Small intestine (tissue), 7 donors: ENCODE measurements at regions not wholly inside any gene's neighbourhood (a gene's known extent, or its start where the extent isn't known, plus 50 kb on each side); places are given as distances from the start of the nearest gene placed in this dataset.

ENCODE experiments used
- DNase-seq, 2 donors: peaks; one replicate each; pipeline versions ENCODE4 v3.0.0 to v3.0.0-alpha.2; 2013
- FAIRE-seq: peaks from 2 replicates; lab custom pipeline; 2012; peaks lifted over from hg19 to GRCh38; lab: Jason Lieb, UNC
- H3K27ac ChIP-seq, 3 donors: one replicate each; pipeline ENCODE4 v1.5.1; 2013; ENCODE audit warnings: low read length in 2 of 3, mild to moderate bottlenecking in 2 of 3, control low read depth in 1 of 3, inconsistent platforms in 1 of 3, low read depth in 1 of 3, moderate library complexity in 1 of 3
- H3K27me3 ChIP-seq, 3 donors: one replicate each; pipeline ENCODE4 v1.6.1; 2013; ENCODE audit warnings: low read length in 3 of 3, inconsistent platforms in 1 of 3; ENCODE audit not compliant: control insufficient read depth in 3 of 3, insufficient read depth in 3 of 3
- H3K36me3 ChIP-seq, 3 donors: one replicate each; pipeline ENCODE4 v1.6.1; 2013; ENCODE audit warnings: low read length in 3 of 3, inconsistent platforms in 1 of 3, low read depth in 1 of 3, mild to moderate bottlenecking in 1 of 3, moderate library complexity in 1 of 3; ENCODE audit not compliant: control insufficient read depth in 3 of 3, insufficient read depth in 2 of 3
- H3K4me1 ChIP-seq, 3 donors: one replicate each; pipeline ENCODE4 v1.6.1; 2013; ENCODE audit warnings: low read length in 2 of 3, inconsistent platforms in 1 of 3, low read depth in 1 of 3, mild to moderate bottlenecking in 1 of 3, moderate library complexity in 1 of 3; ENCODE audit not compliant: control insufficient read depth in 3 of 3, insufficient read depth in 2 of 3
- H3K4me3 ChIP-seq, 3 donors: one replicate each; pipeline ENCODE4 v1.5.1; 2013; ENCODE audit warnings: low read length in 3 of 3, control low read depth in 1 of 3, inconsistent platforms in 1 of 3, low read depth in 1 of 3, mild to moderate bottlenecking in 1 of 3, moderate library complexity in 1 of 3
- H3K9me3 ChIP-seq, 2 donors: one replicate each; pipeline ENCODE4 v1.6.1; 2013; ENCODE audit warnings: low read depth in 1 of 2, low read length in 1 of 2; ENCODE audit not compliant: control insufficient read depth in 2 of 2, insufficient read depth in 1 of 2
- WGBS, 3 donors: extraction: QIAGEN DNeasy Blood & Tissue Kit; methylation state at CpG; one replicate each; pipeline ENCODE4 v1.1.7; 2013; 5-methylcytosine and 5-hydroxymethylcytosine counted together
- donor health status: healthy with polysubstance abuse.
- donor health status: control.
- donor health status: control.
- donor health status: Bipolar disorder and iron deficiency.
- donor health status: healthy.

DNA sequence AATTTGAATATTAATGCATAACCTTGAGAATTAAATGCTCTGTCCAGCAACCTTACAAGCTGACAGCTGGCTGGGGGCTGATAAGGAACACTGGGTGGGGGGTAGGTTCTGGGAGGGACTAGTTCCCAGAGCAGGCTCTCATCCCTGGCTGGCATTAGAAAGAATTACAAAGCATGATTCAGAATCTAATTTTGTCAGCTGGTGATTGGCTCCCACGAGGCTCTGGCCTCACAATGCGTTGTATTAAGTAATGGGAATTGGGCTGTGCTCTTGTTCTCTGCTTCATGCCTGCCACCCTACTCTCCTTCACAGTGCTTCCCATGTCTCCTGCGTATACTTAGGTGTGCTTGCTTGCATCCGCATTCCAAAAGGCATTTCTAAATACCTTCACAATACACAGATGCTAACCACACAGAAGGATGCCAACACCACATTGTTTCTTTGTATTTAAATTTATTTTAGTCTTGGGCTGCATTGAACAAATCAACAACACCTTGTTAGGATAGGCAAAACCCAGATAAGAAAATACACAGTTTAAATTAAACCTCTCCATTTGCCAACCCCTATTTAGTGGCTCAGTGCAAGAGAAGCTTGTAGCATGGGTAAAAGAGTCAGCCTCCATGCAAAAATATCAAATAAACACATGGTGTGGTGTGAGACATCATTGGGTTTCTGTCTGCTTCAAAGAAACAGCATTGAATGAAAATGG lies 434.5 kb upstream of the JAG1 start:
- no peak overlapping the region for H3K27ac ChIP-seq
- FAIRE-seq (no peak), DNase-seq (no peak)
- no peaks in the 10 kb centered on the region for H3K36me3 ChIP-seq
- no peaks in the 10 kb centered on the region for H3K4me1 ChIP-seq
- no peak overlapping the region for H3K4me3 ChIP-seq
- no peaks in the 10 kb centered on the region for H3K9me3 ChIP-seq
- 67 to 78% (median 73%) methylated on average over 4 of the region's 4 CpGs for WGBS, 3 donors
- no peaks in the 10 kb centered on the region for H3K27me3 ChIP-seq

DNA sequence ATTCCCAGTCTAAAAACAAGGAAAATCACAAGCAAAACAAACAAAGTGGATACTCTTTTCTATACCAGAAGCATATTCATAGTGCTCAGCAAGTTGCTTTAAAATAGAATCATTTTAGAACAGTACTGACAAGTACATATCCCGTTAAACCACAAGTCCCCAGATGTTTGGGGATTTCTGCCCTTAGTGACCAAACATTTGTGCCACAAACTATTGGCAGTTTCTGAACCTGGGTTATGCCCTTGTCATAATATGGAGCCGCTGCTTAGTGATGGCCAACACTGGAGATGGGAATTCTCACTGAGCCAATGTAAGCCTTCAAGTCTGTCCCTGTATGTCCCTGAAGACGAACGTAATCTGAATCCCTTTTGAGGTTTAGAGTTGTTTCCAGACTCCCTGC lies 436.7 kb upstream of the JAG1 start:
- no peaks in the 10 kb centered on the region for H3K36me3 ChIP-seq
- H3K9me3 ChIP-seq, result no peaks in the 10 kb centered on the region
- H3K27ac ChIP-seq, result no peak overlapping the region
- FAIRE-seq (no peak), DNase-seq (no peak)
- H3K4me1 ChIP-seq, result no peaks in the 10 kb centered on the region
- 83 to 94% (median 89%) methylated on average over 4 of the region's 4 CpGs for WGBS, 3 donors
- H3K4me3 ChIP-seq, result no peak overlapping the region
- no peaks in the 10 kb centered on the region for H3K27me3 ChIP-seq

DNA sequence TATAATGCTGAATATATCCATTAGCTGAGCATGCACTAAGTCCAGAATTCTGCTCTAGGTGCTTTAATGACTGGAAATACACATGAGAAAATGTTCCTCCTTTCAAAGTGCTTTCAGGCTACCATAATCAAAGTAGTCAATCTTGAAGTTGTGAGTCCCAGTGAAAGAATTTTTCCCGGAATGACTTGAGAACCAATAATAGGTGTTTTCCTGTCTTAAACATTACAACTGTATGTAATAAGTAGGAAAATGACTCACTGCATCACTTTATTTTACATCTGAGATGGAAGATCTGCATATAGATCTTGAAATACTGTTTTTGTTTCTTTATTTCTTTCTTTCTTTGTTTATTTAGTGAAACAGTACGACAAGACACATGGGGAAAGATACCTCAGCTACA lies 437.4 kb upstream of the JAG1 start:
- Histone ChIP-seq H3K27ac (no peak overlapping the region), H3K9me3 (no peaks in the 10 kb centered on the region), H3K4me1 (no peaks in the 10 kb centered on the region), H3K27me3 (no peaks in the 10 kb centered on the region), H3K36me3 (no peaks in the 10 kb centered on the region), H3K4me3 (no peak overlapping the region)
- DNase-seq, result no peak
- no peak for FAIRE-seq
- 72 to 84% (median 74%) methylated on average over 2 of the region's 2 CpGs for WGBS, 3 donors

DNA sequence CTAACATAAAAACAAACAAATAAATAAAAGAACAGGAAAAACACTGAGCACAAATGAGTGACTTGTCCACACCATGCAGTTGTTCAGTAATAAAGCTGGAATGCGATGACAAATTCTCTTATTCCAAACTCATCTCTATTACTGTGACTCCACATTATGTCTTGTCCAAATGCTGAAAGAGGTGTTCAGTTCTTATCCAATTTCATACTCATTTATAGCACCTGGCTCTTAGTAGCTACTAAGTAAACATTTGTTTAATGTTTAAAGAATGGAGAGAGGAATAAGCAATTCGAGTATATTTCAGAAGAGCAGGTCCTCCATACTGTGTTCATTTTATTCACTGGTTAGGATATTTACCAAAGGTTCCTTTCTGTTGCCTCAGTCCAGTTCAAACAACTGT lies 439.0 kb upstream of the JAG1 start:
- 54 to 80% (median 60%) methylated on average over 2 of the region's 2 CpGs for WGBS, 3 donors
- Histone ChIP-seq H3K27me3 (no peaks in the 10 kb centered on the region), H3K36me3 (no peaks in the 10 kb centered on the region), H3K4me1 (no peaks in the 10 kb centered on the region), H3K27ac (no peak overlapping the region), H3K9me3 (no peaks in the 10 kb centered on the region), H3K4me3 (no peak overlapping the region)
- FAIRE-seq (no peak), DNase-seq (no peak)

DNA sequence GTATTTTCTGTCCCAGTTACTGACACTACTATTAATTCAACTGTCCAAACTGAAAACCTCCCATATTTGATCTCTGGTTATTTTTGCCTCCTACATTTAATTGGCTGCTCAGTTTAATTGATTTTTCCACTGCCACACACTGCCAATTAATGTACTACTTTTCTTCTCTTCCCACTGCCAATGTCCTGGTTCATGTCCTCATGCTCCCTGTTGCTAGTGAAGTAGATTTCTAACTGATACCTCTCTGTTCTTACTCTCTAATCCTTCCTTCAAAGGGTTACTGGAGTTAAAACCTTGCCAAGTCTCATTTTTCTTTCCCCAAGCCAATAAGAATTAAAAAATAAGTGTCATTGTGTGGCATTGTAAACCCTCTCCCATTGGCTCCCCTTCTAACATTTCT lies 440.6 kb upstream of the JAG1 start:
- H3K27me3 ChIP-seq, result no peaks in the 10 kb centered on the region
- no peaks in the 10 kb centered on the region for H3K9me3 ChIP-seq
- FAIRE-seq, result no peak
- H3K4me3 ChIP-seq, result no peak overlapping the region
- no peaks in the 10 kb centered on the region for H3K4me1 ChIP-seq
- H3K36me3 ChIP-seq, result no peaks in the 10 kb centered on the region
- H3K27ac ChIP-seq, result no peak overlapping the region
- no peak for DNase-seq

DNA sequence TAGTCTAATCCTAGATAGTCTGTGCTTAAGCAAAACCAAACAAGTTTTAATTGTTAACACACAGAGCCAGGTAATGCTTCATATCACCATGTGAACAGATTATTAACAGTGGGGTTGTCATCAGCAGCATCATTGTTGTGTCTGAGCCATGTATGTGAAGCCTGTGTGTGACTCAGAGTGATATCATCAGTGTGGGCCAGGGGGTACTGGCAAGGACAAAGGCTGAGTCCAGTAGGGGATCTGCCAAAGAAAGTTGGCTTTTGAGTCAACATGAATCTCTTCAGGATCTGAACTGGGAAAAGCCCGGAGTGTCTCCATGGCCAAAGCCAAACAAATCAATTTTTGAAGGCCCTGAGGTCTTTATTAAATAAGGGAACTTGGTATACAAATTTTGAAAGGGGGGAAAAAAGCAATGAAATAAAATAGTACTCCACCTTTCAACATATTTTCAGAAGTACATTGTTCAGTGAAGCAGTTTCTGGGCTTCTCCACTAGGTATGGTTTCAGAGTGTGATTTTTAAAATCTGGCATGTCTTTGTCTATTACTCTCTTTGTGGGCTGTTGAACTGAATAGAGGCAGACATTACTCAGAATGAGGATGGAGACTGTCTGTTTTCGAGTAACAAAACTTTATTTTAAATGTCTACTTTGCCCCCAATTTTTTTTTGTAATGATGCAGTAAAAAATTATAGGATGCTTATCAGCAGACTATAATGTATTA lies 444.2 kb upstream of the JAG1 start:
- FAIRE-seq (no peak), DNase-seq (no peak)
- no peaks in the 10 kb centered on the region for H3K36me3 ChIP-seq
- H3K4me1 ChIP-seq, result no peaks in the 10 kb centered on the region
- no peaks in the 10 kb centered on the region for H3K9me3 ChIP-seq
- H3K4me3 ChIP-seq, result no peak overlapping the region
- WGBS, 3 donors, result 76 to 78% (median 76%) methylated on average over 2 of the region's 2 CpGs
- no peak overlapping the region for H3K27ac ChIP-seq
- H3K27me3 ChIP-seq, result no peaks in the 10 kb centered on the region

DNA sequence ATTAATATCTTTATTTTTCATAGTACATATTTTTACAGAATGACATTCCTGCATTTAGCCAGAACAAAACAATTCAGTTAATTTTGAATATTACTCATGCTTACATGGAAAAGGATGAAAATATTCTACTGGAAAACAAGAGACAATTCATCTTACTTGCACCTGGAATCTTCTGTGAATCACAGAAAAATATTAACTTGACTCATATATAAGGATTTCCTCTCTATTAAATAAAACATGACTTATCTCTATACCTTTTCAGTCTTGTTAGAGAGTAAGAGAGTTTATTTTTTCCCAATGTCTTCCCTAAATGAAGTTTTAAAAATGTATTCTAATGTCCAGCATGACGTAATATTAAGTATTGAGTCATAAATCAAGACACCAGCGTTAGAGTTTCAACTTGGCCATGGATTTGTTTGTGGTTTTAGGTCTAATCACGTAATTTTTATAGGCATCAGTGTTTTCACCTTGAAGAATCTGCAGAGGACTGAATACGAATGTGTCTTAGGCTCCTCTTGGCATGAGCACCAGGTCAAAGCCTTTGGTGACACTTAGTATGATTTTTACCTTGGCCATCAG lies 445.1 kb upstream of the JAG1 start:
- Histone ChIP-seq H3K36me3 (no peaks in the 10 kb centered on the region), H3K4me3 (no peak overlapping the region), H3K27me3 (no peaks in the 10 kb centered on the region), H3K9me3 (no peaks in the 10 kb centered on the region), H3K4me1 (no peaks in the 10 kb centered on the region), H3K27ac (no peak overlapping the region)
- no peak for FAIRE-seq
- 68 to 81% (median 77%) methylated on average over 4 of the region's 4 CpGs for WGBS, 3 donors
- DNase-seq, result no peak

DNA sequence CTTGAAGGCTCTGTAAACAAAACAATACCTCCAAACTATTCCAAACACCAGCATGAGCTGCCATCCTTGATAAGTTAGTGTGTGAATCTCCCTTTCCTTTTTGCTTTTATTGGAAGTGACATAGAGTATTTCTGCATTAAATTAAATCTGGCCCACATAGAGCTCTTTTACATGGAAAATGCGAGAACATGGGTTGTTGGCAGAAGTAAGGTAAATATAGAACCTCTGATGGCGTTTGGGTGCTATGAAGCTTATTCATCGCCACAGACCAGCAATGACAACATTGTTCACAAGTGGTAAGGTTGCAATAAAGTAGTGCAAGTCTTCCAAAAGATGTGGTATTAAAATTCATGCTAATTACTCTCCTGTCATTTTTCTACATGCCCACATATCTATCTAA lies 445.8 kb upstream of the JAG1 start:
- Histone ChIP-seq H3K27me3 (no peaks in the 10 kb centered on the region), H3K27ac (no peak overlapping the region), H3K4me3 (no peak overlapping the region), H3K36me3 (no peaks in the 10 kb centered on the region), H3K4me1 (no peaks in the 10 kb centered on the region), H3K9me3 (no peaks in the 10 kb centered on the region)
- FAIRE-seq, result no peak
- WGBS, 3 donors, result 82 to 87% (median 86%) methylated on average over 3 of the region's 3 CpGs
- no peak for DNase-seq
